ENCODE measurements at regions not wholly inside any gene's neighbourhood (a gene's known extent, or its start where the extent isn't known, plus 50 kb on each side); places are given as distances from the start of the nearest gene placed in this dataset.

DNA sequence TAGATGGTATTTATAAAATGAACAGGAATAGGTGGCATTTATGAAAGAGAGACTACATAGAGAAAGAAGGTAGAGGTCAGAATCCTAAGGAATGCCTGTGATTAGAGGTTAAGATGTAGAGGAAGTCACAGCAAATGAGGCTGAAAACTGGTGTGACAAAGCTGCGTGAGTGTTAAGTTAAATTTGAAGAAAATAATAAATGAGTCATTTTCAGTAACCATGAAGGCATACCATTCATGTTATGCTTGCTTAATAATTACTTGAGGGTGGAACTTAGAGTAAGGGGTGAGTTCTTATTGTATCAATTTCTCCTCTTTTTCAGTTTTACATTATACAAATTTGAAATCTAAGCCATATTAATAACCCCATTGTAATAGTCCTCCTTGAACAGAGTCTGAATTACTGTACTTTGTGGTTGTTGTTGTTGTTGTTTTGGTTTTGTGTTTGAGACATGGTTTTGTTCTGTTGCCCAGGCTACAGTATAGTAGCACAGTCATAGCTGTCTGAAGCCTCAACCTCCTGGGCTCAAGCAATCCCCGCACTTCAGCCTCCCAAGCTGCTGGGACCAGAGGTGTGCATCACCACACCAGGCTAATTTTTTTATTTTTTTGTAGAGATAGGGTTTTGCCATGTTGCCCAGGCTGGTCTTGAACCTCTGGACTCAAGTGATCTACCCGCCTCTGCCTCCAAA lies 761.5 kb downstream of the GALC start:
- Histone ChIP-seq H3K27ac (ENCODE audit: low read depth, low read length) (no peak overlapping the region), H3K4me2 (ENCODE audit: insufficient read depth, low read length) (no peak overlapping the region), H2AFZ (ENCODE audit: low read length) (no peak overlapping the region), H3K27me3 (ENCODE audit: insufficient read depth, low read length) (no peaks in the 10 kb centered on the region), H3K36me3 (ENCODE audit: insufficient read depth, low read length) (no peaks in the 10 kb centered on the region), H4K20me1 (ENCODE audit: insufficient read depth, low read length) (no peaks in the 10 kb centered on the region), H3K4me1 (ENCODE audit: insufficient read depth, low read length) (no peaks in the 10 kb centered on the region), H3K79me2 (ENCODE audit: insufficient read depth, low read length) (no peaks in the 10 kb centered on the region), H3K4me3 (ENCODE audit: insufficient read depth, low read length) (no peak overlapping the region), H3K9me3 (ENCODE audit: low read depth, low read length) (no peaks in the 10 kb centered on the region)
- TF ChIP-seq, protein P1, sequence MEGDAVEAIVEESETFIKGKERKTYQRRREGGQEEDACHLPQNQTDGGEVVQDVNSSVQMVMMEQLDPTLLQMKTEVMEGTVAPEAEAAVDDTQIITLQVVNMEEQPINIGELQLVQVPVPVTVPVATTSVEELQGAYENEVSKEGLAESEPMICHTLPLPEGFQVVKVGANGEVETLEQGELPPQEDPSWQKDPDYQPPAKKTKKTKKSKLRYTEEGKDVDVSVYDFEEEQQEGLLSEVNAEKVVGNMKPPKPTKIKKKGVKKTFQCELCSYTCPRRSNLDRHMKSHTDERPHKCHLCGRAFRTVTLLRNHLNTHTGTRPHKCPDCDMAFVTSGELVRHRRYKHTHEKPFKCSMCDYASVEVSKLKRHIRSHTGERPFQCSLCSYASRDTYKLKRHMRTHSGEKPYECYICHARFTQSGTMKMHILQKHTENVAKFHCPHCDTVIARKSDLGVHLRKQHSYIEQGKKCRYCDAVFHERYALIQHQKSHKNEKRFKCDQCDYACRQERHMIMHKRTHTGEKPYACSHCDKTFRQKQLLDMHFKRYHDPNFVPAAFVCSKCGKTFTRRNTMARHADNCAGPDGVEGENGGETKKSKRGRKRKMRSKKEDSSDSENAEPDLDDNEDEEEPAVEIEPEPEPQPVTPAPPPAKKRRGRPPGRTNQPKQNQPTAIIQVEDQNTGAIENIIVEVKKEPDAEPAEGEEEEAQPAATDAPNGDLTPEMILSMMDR (IDR thresholded peaks at IDR 0.05; ENCODE audit: extremely low read depth, low read depth, low read length): no peak
- peak; percentile 45 for DNase-seq (ENCODE audit: insufficient read length, low spot score, missing footprints)

DNA sequence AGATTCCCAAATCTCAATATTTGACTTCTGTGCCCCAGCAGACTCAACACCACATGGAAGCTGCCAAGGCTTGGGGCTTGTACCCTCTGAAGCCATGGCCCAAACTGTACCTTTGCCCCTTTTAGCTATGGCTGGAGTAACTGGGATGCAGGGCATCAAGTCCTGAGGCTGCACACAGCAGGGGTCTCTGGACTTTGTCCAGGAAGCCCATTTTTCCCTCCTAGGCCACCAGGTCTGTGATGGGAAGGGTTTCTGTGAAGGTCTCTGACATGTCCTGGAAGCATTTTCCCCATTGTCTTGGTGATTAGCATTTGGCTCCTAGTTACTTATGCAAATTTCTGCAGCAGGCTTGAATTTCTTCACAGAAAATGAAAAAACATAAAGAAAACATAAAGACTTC lies 762.3 kb downstream of the GALC start:
- no peak overlapping the region for H3K4me3 ChIP-seq (ENCODE audit: insufficient read depth, low read length)
- H2AFZ ChIP-seq (ENCODE audit: low read length): no peak overlapping the region
- H3K79me2 ChIP-seq (ENCODE audit: insufficient read depth, low read length): no peaks in the 10 kb centered on the region
- TF ChIP-seq, protein P1 (IDR thresholded peaks at IDR 0.05; ENCODE audit: extremely low read depth, low read depth, low read length): no peak
- H3K9me3 ChIP-seq (ENCODE audit: low read depth, low read length): no peaks in the 10 kb centered on the region
- H3K4me2 ChIP-seq (ENCODE audit: insufficient read depth, low read length): no peak overlapping the region
- no peak for DNase-seq (ENCODE audit: insufficient read length, low spot score, missing footprints)
- no peaks in the 10 kb centered on the region for H3K4me1 ChIP-seq (ENCODE audit: insufficient read depth, low read length)
- H4K20me1 ChIP-seq (ENCODE audit: insufficient read depth, low read length): no peaks in the 10 kb centered on the region
- H3K36me3 ChIP-seq (ENCODE audit: insufficient read depth, low read length): no peaks in the 10 kb centered on the region
- no peak overlapping the region for H3K27ac ChIP-seq (ENCODE audit: low read depth, low read length)
- no peaks in the 10 kb centered on the region for H3K27me3 ChIP-seq (ENCODE audit: insufficient read depth, low read length)

DNA sequence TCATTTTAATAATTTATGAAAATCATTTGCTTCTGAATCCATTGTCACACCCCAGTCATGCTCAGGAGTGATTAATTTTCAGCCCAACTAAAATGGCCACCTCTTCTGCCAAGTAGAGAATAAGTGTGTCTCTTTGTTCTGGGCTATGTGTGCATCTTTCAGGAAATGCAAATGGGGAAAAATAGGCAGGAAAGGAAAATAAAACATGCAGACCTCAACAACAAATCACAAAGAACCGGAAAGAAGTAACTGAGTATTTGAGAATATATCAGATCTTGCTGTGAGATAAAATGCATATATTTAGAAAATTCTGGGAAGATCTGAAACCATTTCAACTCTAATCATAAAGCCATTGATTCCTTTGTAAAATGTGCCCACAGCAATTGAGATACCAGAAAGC lies 763.9 kb downstream of the GALC start:
- TF ChIP-seq, protein P1 (IDR thresholded peaks at IDR 0.05; ENCODE audit: extremely low read depth, low read depth, low read length): no peak
- H2AFZ ChIP-seq (ENCODE audit: low read length): no peak overlapping the region

DNA sequence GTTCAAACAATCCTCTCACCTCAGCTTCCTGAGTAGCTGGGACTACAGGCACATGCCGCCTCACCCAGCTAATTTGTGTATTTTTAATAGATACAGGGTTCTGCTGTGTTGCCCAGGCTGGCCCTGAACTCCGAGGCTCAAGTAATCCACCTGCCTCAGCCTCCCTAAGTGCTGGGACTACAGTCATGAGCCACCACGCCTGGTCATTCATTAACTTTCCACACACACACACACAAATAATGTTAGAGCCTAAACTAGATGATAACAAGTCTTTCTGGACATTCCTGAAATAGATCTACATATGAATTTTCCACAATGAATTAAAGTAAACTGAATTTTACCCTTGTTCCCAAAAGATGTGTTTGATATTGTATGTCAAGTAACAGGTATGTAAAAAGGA lies 776.0 kb downstream of the GALC start:
- H3K4me3 ChIP-seq (ENCODE audit: insufficient read depth, low read length): no peak overlapping the region
- DNase-seq (ENCODE audit: insufficient read length, low spot score, missing footprints): no peak
- H3K4me1 ChIP-seq (ENCODE audit: insufficient read depth, low read length): no peaks in the 10 kb centered on the region
- no peaks in the 10 kb centered on the region for H3K79me2 ChIP-seq (ENCODE audit: insufficient read depth, low read length)
- no peaks in the 10 kb centered on the region for H3K27me3 ChIP-seq (ENCODE audit: insufficient read depth, low read length)
- H3K36me3 ChIP-seq (ENCODE audit: insufficient read depth, low read length): no peaks in the 10 kb centered on the region
- no peaks in the 10 kb centered on the region for H3K9me3 ChIP-seq (ENCODE audit: low read depth, low read length)
- no peak overlapping the region for H3K4me2 ChIP-seq (ENCODE audit: insufficient read depth, low read length)
- H2AFZ ChIP-seq (ENCODE audit: low read length): no peak overlapping the region
- TF ChIP-seq, protein P1 (IDR thresholded peaks at IDR 0.05; ENCODE audit: extremely low read depth, low read depth, low read length): no peak
- H3K27ac ChIP-seq (ENCODE audit: low read depth, low read length): no peak overlapping the region
- H4K20me1 ChIP-seq (ENCODE audit: insufficient read depth, low read length): no peaks in the 10 kb centered on the region

More for the DNA sequence above, 763.9 kb downstream of the GALC start:
- Histone ChIP-seq H3K36me3 (ENCODE audit: insufficient read depth, low read length) (no peaks in the 10 kb centered on the region), H3K4me2 (ENCODE audit: insufficient read depth, low read length) (no peak overlapping the region), H3K4me1 (ENCODE audit: insufficient read depth, low read length) (no peaks in the 10 kb centered on the region), H3K27me3 (ENCODE audit: insufficient read depth, low read length) (no peaks in the 10 kb centered on the region), H3K79me2 (ENCODE audit: insufficient read depth, low read length) (no peaks in the 10 kb centered on the region), H3K27ac (ENCODE audit: low read depth, low read length) (no peak overlapping the region), H3K9me3 (ENCODE audit: low read depth, low read length) (no peaks in the 10 kb centered on the region), H3K4me3 (ENCODE audit: insufficient read depth, low read length) (no peak overlapping the region), H4K20me1 (ENCODE audit: insufficient read depth, low read length) (no peaks in the 10 kb centered on the region)
- no peak for DNase-seq (ENCODE audit: insufficient read length, low spot score, missing footprints)
